HFF-Myc (cell line): ENCODE measurements at regions not wholly inside any gene's neighbourhood (a gene's known extent, or its start where the extent isn't known, plus 50 kb on each side); places are given as distances from the start of the nearest gene placed in this dataset.

Source experiments
- DNase-seq: peaks from one replicate; pipeline ENCODE4 v3.0.0-alpha.2; 2011; ENCODE audit warnings: low read depth; ENCODE audit errors: extremely low read depth
- H3K4me3 ChIP-seq: replicated peaks from 2 replicates; pipeline ENCODE4 v1.5.1; 2011; ENCODE audit warnings: low read depth, mild to moderate bottlenecking, control low read depth, low read length
- TF ChIP-seq, protein P1 (sequence below): IDR thresholded peaks from 2 replicates; pipeline ENCODE4 v1.5.1; 2012; ENCODE audit warnings: mild to moderate bottlenecking, low read depth, low read length, control low read depth; ENCODE audit errors: missing control alignments

DNA sequence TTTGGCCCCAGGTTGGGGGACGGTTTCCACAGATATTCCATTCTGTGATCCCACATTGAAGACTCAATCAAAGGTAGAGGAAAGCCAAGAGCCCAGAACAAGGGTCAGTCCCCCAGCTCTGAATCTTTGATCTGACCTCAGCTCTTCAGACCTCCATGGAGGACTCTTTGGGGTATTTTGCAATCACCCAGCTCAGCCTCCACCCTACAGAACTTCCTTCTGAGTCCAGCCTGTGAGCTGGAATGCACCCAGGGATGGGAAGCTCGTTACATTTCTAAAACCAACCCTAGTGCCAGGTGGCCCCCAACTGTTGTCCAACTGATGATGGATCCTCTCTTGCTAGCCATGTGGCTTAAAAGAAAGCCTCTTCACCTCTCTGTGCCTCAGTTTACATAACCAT is 335.3 kb downstream of the MN1 start:
- TF ChIP-seq, protein P1, sequence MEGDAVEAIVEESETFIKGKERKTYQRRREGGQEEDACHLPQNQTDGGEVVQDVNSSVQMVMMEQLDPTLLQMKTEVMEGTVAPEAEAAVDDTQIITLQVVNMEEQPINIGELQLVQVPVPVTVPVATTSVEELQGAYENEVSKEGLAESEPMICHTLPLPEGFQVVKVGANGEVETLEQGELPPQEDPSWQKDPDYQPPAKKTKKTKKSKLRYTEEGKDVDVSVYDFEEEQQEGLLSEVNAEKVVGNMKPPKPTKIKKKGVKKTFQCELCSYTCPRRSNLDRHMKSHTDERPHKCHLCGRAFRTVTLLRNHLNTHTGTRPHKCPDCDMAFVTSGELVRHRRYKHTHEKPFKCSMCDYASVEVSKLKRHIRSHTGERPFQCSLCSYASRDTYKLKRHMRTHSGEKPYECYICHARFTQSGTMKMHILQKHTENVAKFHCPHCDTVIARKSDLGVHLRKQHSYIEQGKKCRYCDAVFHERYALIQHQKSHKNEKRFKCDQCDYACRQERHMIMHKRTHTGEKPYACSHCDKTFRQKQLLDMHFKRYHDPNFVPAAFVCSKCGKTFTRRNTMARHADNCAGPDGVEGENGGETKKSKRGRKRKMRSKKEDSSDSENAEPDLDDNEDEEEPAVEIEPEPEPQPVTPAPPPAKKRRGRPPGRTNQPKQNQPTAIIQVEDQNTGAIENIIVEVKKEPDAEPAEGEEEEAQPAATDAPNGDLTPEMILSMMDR: no peak
- no peak for DNase-seq
- H3K4me3 ChIP-seq: no peak overlapping the region

- TF ChIP-seq, protein P1: no peak
- no peak for DNase-seq
- H3K4me3 ChIP-seq: no peak overlapping the region
Observed at GRCh38 chr22:27466778-27467438, 334.6 kb downstream of the MN1 start.

DNA sequence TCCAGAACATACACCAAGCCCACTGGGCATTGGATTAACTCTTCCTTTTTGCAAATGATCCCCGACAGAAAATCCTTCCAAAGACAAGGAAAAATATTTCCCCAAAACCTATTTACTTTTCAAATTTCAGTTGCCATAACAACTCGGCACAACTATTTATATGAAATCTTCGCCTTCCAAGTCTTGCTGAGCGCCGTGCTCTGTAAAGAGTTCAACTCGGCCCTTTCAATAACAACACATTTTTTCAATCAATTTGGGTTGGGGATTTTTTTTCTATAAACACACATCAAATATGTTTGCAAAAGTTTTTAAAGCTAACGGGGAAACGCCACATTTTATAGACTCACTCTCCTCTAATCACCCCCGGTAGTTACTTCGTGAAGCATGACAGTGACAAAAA is 333.8 kb downstream of the MN1 start:
- TF ChIP-seq, protein P1: no peak
- no peak for DNase-seq
- no peak overlapping the region for H3K4me3 ChIP-seq

- no peak for DNase-seq
- no peak overlapping the region for H3K4me3 ChIP-seq
- TF ChIP-seq, protein P1: no peak
Observed at GRCh38 chr22:27468712-27469111, 332.8 kb downstream of the MN1 start.

DNA sequence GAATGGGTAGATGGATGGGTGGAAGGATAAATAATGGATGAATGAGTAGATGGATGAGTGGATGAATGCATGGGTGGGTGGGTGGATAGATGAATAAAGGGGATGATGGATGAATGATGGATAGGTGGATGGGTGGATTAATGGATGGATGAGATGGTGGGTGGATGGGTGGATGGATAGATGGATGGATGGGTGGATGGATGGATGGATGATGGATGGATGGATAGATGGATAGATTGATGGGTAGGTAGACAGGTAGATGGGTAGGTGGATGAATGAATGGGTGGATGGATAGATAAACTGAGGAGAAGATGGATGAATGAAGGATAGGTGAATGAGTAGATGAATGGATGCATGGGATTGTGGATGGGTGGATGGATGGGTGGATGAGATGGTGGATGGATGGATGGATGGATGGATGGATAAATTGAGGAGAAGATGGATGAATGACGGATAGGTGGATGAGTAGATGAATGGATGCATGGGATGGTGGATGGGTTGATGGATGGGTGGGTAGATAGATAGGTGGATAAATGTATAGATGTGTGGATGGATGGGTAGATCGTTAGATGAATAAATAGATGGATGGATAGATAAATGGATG is 331.3 kb downstream of the MN1 start:
- TF ChIP-seq, protein P1: no peak
- DNase-seq: no peak
- H3K4me3 ChIP-seq: no peak overlapping the region

DNA sequence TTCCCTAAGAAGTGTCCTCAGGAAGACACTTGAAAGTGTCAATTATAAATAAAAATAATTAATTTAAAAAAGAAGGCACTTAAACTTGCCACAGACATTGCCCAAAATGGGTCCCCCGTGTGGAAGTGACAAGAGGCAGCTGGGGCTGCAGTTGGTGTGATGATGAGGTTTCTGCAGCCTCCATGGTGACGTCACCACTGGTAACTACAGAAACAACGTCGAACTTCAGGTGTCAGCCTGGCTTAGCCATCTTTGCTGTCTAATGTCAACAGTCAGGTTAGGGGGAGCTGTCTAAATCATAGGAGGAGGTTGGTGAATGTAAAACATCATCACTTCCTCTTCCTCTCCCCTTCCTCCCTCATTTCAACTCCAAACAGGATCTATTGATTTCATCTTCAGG is 328.6 kb downstream of the MN1 start:
- H3K4me3 ChIP-seq: no peak overlapping the region
- TF ChIP-seq, protein P1: no peak
- DNase-seq: no peak
